ENCODE measurements at regions not wholly inside any gene's neighbourhood (a gene's known extent, or its start where the extent isn't known, plus 50 kb on each side); places are given as distances from the start of the nearest gene placed in this dataset.

DNA sequence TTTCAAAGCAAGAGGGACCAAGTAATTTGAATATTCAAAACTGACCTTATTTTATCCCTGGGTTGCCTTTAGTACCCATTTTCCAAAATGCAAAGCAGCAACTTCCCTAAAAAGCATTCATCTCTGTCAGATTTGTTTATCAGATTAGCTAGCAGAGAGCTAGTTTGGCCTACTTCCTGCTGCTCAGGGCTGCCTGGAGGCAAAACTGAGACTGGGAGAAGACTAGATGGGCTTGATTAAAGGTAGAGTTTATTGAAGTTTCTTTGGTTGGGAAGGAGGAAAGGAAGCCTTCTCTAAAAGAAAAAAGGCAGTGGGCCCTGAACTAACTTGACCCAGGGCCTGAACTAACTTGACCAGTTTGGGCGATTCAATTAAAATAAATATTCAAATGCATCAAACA is 426.1 kb upstream of the FAM98A start:
- H2AFZ ChIP-seq (ENCODE audit: low read depth, low read length), result no peak overlapping the region
- no peaks in the 10 kb centered on the region for H3K79me2 ChIP-seq (ENCODE audit: low read length)
- TF ChIP-seq EZH2phosphoT487 (IDR thresholded peaks at IDR 0.05; ENCODE audit: low read depth), result no peak
- TF ChIP-seq, protein P1, sequence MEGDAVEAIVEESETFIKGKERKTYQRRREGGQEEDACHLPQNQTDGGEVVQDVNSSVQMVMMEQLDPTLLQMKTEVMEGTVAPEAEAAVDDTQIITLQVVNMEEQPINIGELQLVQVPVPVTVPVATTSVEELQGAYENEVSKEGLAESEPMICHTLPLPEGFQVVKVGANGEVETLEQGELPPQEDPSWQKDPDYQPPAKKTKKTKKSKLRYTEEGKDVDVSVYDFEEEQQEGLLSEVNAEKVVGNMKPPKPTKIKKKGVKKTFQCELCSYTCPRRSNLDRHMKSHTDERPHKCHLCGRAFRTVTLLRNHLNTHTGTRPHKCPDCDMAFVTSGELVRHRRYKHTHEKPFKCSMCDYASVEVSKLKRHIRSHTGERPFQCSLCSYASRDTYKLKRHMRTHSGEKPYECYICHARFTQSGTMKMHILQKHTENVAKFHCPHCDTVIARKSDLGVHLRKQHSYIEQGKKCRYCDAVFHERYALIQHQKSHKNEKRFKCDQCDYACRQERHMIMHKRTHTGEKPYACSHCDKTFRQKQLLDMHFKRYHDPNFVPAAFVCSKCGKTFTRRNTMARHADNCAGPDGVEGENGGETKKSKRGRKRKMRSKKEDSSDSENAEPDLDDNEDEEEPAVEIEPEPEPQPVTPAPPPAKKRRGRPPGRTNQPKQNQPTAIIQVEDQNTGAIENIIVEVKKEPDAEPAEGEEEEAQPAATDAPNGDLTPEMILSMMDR (IDR thresholded peaks at IDR 0.05; ENCODE audit: low read depth, low read length), result no peak

DNA sequence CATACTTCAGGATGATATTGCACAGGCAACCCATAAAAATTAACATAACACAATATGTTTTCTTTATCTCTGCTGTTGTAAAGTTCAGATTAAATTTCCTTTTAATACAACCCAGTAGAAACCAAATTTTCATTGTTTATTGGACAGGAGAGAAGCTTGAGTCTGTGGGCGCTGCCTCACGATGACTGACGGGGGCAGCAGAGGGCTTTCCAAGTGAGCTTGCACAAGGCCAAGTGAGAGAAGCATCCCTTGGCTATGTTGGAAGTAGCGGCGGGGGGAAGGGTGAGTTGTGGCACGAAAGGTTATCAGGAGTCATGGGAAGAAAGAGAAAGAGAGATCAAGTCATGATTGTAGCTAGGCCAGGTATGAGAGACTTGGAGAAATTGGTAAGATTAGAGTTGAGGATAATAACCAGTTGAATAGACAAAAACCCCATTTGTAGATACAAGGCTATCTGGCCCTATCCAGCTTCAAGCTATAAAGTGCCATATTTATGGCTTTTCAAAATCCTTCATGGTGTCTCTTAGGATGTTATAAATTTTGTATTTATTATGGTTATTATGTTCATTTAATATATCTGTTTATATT is 413.7 kb upstream of the FAM98A start:
- Histone ChIP-seq H3K4me2 (ENCODE audit: low read length) (peak overlapping the region; percentile 23; the same call in 1 of the 2 replicates), H3K4me3 (ENCODE audit: low read length) (no peak overlapping the region), H3K36me3 (replicated peaks; ENCODE audit: low read depth, low read length) (no peaks in the 10 kb centered on the region), H3K79me2 (ENCODE audit: low read length) (no peaks in the 10 kb centered on the region), H3K27ac (ENCODE audit: low read length) (no peak overlapping the region), H2AFZ (ENCODE audit: low read depth, low read length) (0 out of 2 replicates have a peak overlapping the region, but pooled peaks have one; percentile 49), H3K27me3 (ENCODE audit: low read depth, low read length) (no peaks in the 10 kb centered on the region), H4K20me1 (ENCODE audit: insufficient read depth, low read length) (no peaks in the 10 kb centered on the region), H3K9me3 (ENCODE audit: insufficient read depth, low read length) (no peaks in the 10 kb centered on the region), H3K9ac (ENCODE audit: low read length) (no peak overlapping the region), H3K4me1 (ENCODE audit: low read length) (no peaks in the 10 kb centered on the region)
- TF ChIP-seq EZH2phosphoT487 (IDR thresholded peaks at IDR 0.05; ENCODE audit: low read depth), result no peak
- TF ChIP-seq, protein P1 (IDR thresholded peaks at IDR 0.05; ENCODE audit: low read depth, low read length), result peak; percentile 92

More for the DNA sequence above, 426.1 kb upstream of the FAM98A start:
- H3K27ac ChIP-seq (ENCODE audit: low read length), result no peak overlapping the region
- no peaks in the 10 kb centered on the region for H3K36me3 ChIP-seq (replicated peaks; ENCODE audit: low read depth, low read length)
- H3K9ac ChIP-seq (ENCODE audit: low read length), result no peak overlapping the region
- H3K4me1 ChIP-seq (ENCODE audit: low read length), result peaks cover 4% of the 10 kb centered on the region; the same call in 1 of the 2 replicates
- no peak overlapping the region for H3K4me3 ChIP-seq (ENCODE audit: low read length)
- no peaks in the 10 kb centered on the region for H3K9me3 ChIP-seq (ENCODE audit: insufficient read depth, low read length)
- H3K27me3 ChIP-seq (ENCODE audit: low read depth, low read length), result no peaks in the 10 kb centered on the region
- H3K4me2 ChIP-seq (ENCODE audit: low read length), result no peak overlapping the region
- no peaks in the 10 kb centered on the region for H4K20me1 ChIP-seq (ENCODE audit: insufficient read depth, low read length)

DNA sequence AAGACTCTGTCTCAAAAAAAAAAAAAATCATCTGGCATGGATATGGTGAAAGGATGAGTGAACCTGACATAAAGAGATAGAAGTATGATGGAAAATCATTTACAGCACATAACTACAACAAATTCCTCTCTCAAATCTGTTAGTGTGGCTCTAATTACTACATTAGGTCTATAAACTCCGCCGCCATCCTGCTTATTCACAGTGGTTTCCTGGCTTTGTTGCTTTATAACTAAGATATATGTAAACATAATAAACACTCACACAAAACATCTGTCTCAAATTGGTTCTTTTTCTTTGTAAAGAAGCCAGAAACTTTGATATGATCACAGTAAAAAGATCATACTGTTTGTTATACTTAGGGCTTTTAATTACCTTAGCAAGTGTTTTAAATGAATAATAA is 412.6 kb upstream of the FAM98A start:
- H3K4me3 ChIP-seq (ENCODE audit: low read length), result no peak overlapping the region
- H4K20me1 ChIP-seq (ENCODE audit: insufficient read depth, low read length), result no peaks in the 10 kb centered on the region
- H3K27ac ChIP-seq (ENCODE audit: low read length), result no peak overlapping the region
- no peaks in the 10 kb centered on the region for H3K36me3 ChIP-seq (replicated peaks; ENCODE audit: low read depth, low read length)
- H3K4me2 ChIP-seq (ENCODE audit: low read length), result no peak overlapping the region
- H3K4me1 ChIP-seq (ENCODE audit: low read length), result no peaks in the 10 kb centered on the region
- H3K79me2 ChIP-seq (ENCODE audit: low read length), result no peaks in the 10 kb centered on the region
- no peaks in the 10 kb centered on the region for H3K9me3 ChIP-seq (ENCODE audit: insufficient read depth, low read length)
- no peak overlapping the region for H2AFZ ChIP-seq (ENCODE audit: low read depth, low read length)
- H3K27me3 ChIP-seq (ENCODE audit: low read depth, low read length), result no peaks in the 10 kb centered on the region
- H3K9ac ChIP-seq (ENCODE audit: low read length), result no peak overlapping the region
- TF ChIP-seq EZH2phosphoT487 (IDR thresholded peaks at IDR 0.05; ENCODE audit: low read depth), result no peak
- TF ChIP-seq, protein P1 (IDR thresholded peaks at IDR 0.05; ENCODE audit: low read depth, low read length), result no peak

DNA sequence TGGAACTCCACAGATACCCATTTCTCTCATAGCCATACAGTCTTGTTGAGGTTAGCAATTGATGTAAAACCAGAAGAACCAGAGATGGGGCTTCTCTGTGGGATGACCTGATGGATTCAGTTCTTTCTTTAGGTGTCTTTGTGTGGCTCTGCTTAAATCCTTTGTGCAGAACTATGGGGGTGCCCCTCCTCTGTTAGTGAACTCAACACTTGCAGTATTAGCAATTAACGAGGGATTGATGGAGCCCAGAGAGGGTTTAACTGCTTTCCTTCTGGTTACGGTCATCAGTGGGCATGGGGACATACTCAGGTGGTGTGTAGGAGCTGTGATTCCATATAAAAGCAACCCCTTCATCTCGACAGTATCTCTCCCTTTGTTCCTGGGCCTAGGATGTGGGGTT is 406.8 kb upstream of the FAM98A start:
- Histone ChIP-seq H3K36me3 (replicated peaks; ENCODE audit: low read depth, low read length) (no peaks in the 10 kb centered on the region), H3K27me3 (ENCODE audit: low read depth, low read length) (no peaks in the 10 kb centered on the region), H3K27ac (ENCODE audit: low read length) (no peak overlapping the region), H3K79me2 (ENCODE audit: low read length) (no peaks in the 10 kb centered on the region), H3K4me3 (ENCODE audit: low read length) (no peak overlapping the region), H3K4me2 (ENCODE audit: low read length) (no peak overlapping the region), H4K20me1 (ENCODE audit: insufficient read depth, low read length) (no peaks in the 10 kb centered on the region), H3K9me3 (ENCODE audit: insufficient read depth, low read length) (no peaks in the 10 kb centered on the region), H3K4me1 (ENCODE audit: low read length) (peaks cover 7% of the 10 kb centered on the region; the same call in 1 of the 2 replicates), H2AFZ (ENCODE audit: low read depth, low read length) (no peak overlapping the region), H3K9ac (ENCODE audit: low read length) (no peak overlapping the region)
- TF ChIP-seq, protein P1 (IDR thresholded peaks at IDR 0.05; ENCODE audit: low read depth, low read length), result no peak
- no peak for TF ChIP-seq EZH2phosphoT487 (IDR thresholded peaks at IDR 0.05; ENCODE audit: low read depth)

Measured in OCI-LY3 (cell line).